Ishikawa (cell line): ENCODE measurements at regions not wholly inside any gene's neighbourhood (a gene's known extent, or its start where the extent isn't known, plus 50 kb on each side); places are given as distances from the start of the nearest gene placed in this dataset.

ENCODE experiments used
- CREB1 ChIP-seq: IDR thresholded peaks from 2 replicates; pipeline ENCODE4 v1.6.1; 2012; ENCODE audit warnings: low read depth
- MAX ChIP-seq: IDR thresholded peaks from 2 replicates; pipeline ENCODE4 v1.6.1; 2012
- NFIC ChIP-seq: IDR thresholded peaks from 2 replicates; pipeline ENCODE4 v1.6.1; 2012
- RAD21 ChIP-seq: IDR thresholded peaks from 2 replicates; pipeline ENCODE4 v1.6.1; 2012; ENCODE audit warnings: low read depth
- TAF1 ChIP-seq: IDR thresholded peaks from 2 replicates; pipeline ENCODE4 v1.6.1; 2012; ENCODE audit warnings: low read depth, mild to moderate bottlenecking
- TEAD4 ChIP-seq: IDR thresholded peaks from 2 replicates; pipeline ENCODE4 v1.6.1; 2012
- TF ChIP-seq, protein P1 (sequence below): IDR thresholded peaks from 2 replicates; pipeline ENCODE4 v1.6.1; 2012
- TF ChIP-seq, protein P2 (sequence below): IDR thresholded peaks from 2 replicates; pipeline ENCODE4 v1.6.1; 2012; ENCODE audit warnings: low read depth, mild to moderate bottlenecking

GRCh38 chr2:128996078-128996477, 677.4 kb upstream of the HS6ST1 start:
- TF ChIP-seq NFIC (no peak), TEAD4 (no peak), MAX (no peak), CREB1 (no peak), TAF1 (no peak), RAD21 (no peak)
- TF ChIP-seq, protein P1, sequence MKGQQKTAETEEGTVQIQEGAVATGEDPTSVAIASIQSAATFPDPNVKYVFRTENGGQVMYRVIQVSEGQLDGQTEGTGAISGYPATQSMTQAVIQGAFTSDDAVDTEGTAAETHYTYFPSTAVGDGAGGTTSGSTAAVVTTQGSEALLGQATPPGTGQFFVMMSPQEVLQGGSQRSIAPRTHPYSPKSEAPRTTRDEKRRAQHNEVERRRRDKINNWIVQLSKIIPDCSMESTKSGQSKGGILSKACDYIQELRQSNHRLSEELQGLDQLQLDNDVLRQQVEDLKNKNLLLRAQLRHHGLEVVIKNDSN, result no peak
- TF ChIP-seq, protein P2, sequence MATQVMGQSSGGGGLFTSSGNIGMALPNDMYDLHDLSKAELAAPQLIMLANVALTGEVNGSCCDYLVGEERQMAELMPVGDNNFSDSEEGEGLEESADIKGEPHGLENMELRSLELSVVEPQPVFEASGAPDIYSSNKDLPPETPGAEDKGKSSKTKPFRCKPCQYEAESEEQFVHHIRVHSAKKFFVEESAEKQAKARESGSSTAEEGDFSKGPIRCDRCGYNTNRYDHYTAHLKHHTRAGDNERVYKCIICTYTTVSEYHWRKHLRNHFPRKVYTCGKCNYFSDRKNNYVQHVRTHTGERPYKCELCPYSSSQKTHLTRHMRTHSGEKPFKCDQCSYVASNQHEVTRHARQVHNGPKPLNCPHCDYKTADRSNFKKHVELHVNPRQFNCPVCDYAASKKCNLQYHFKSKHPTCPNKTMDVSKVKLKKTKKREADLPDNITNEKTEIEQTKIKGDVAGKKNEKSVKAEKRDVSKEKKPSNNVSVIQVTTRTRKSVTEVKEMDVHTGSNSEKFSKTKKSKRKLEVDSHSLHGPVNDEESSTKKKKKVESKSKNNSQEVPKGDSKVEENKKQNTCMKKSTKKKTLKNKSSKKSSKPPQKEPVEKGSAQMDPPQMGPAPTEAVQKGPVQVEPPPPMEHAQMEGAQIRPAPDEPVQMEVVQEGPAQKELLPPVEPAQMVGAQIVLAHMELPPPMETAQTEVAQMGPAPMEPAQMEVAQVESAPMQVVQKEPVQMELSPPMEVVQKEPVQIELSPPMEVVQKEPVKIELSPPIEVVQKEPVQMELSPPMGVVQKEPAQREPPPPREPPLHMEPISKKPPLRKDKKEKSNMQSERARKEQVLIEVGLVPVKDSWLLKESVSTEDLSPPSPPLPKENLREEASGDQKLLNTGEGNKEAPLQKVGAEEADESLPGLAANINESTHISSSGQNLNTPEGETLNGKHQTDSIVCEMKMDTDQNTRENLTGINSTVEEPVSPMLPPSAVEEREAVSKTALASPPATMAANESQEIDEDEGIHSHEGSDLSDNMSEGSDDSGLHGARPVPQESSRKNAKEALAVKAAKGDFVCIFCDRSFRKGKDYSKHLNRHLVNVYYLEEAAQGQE, result no peak
